ENCODE measurements at regions not wholly inside any gene's neighbourhood (a gene's known extent, or its start where the extent isn't known, plus 50 kb on each side); places are given as distances from the start of the nearest gene placed in this dataset.

DNA sequence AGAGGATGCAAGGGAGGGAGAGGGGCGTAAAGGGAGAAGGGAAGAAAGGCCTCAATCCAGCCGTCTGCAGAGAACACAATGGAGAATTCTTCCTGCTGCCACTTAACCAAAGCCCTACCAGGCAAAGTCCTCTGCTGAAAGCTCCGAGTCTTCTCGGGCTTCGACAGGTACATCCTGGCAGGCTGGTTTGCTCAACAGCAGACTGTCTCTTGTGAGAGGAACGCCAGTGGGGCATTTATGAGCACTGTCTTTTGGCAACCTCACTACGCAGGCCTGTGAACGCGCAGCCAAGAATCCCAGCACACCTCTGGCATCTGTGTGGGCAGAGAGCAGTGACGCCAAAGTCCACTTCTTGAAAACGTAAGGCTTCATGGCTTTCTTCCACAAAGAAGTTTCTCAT lies 207.5 kb upstream of the FAM9B start:
- TF ChIP-seq, protein P1, sequence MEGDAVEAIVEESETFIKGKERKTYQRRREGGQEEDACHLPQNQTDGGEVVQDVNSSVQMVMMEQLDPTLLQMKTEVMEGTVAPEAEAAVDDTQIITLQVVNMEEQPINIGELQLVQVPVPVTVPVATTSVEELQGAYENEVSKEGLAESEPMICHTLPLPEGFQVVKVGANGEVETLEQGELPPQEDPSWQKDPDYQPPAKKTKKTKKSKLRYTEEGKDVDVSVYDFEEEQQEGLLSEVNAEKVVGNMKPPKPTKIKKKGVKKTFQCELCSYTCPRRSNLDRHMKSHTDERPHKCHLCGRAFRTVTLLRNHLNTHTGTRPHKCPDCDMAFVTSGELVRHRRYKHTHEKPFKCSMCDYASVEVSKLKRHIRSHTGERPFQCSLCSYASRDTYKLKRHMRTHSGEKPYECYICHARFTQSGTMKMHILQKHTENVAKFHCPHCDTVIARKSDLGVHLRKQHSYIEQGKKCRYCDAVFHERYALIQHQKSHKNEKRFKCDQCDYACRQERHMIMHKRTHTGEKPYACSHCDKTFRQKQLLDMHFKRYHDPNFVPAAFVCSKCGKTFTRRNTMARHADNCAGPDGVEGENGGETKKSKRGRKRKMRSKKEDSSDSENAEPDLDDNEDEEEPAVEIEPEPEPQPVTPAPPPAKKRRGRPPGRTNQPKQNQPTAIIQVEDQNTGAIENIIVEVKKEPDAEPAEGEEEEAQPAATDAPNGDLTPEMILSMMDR (IDR thresholded peaks at IDR 0.05), result no peak
- Histone ChIP-seq H3K27ac (no peak overlapping the region), H3K36me3 (no peaks in the 10 kb centered on the region), H3K27me3 (peaks cover 0 to 5% (median 0%) of the 10 kb centered on the region in 7 donors), H3K9me3 (no peaks in the 10 kb centered on the region), H3K4me1 (no peaks in the 10 kb centered on the region), H3K4me3 (no peak overlapping the region)
- WGBS, 2 donors, result 88 to 91% methylated on average over 11 of the region's 11 CpGs
- no peak for ATAC-seq
- DNase-seq, result no peak
- intact Hi-C loops (cut with DNase I), result no loop called here

DNA sequence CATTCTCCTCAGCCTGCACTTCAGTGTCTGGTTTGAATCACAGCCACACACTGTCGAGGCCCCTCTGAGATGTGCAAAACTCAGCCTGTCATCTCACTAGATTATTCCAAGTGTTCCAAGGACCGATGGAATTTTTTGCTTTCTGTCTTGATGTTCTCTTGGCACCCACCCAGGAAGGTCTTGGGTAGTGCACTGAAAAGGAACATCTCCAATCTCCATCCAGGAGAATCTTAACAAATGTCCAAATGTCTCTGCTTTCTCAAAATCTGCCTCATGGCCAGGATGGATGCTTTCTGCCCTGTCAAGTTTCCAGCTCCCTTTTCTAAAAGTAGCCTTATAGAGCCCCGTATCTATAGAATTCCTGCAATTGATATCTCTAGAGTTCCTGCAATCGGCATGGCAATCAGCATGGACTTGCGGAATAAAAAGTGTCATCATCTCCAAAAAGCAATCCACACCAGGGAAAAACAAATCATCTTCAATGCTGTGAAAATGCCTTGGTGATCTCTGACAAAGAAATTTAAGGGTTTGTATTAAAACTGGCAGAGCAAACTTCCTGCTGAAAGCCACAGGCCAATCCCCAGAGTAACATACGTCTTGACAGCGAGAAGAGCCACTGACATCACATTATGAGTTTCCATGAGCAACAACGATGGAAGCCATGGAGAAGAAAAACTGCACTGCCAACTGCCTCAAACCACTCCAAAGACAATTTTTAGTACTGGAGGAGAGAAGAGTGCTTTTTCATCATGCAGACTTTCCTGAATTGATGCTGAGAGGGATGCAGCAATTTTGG lies 215.3 kb upstream of the FAM9B start:
- TF ChIP-seq, protein P1 (IDR thresholded peaks at IDR 0.05), result no peak
- ATAC-seq, result no peak
- no peaks in the 10 kb centered on the region for H3K9me3 ChIP-seq
- H3K27me3 ChIP-seq, result peaks cover 0 to 26% (median 0%) of the 10 kb centered on the region in 7 donors
- intact Hi-C loops (cut with DNase I), result no loop called here
- WGBS, 2 donors, result 48 to 63% methylated on average over 8 of the region's 8 CpGs
- H3K4me3 ChIP-seq, result no peak overlapping the region
- no peaks in the 10 kb centered on the region for H3K4me1 ChIP-seq
- no peak overlapping the region for H3K27ac ChIP-seq
- no peaks in the 10 kb centered on the region for H3K36me3 ChIP-seq
- DNase-seq, result no peak

DNA sequence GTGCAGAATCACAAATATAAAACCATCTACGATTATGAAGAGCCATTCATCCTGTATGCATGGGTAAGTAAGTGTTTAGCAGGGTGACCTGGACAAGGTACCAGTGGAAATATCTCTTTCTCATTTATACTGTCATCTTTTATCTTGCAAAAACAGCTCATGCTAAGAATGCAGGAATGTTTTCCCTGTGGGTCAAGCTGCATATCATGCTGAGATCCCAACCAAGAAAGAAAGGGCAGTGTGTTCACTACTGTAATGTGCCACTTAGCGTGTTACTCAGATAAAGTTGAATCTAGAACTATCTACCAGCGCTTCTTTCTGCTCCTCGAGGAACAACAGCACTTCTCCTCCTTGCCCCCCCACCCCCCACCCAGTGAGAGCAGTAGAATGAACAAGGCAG lies 212.7 kb upstream of the TBL1X start:
- Histone ChIP-seq H3K27ac (no peak overlapping the region), H3K36me3 (no peaks in the 10 kb centered on the region), H3K9me3 (no peaks in the 10 kb centered on the region), H3K4me3 (no peak overlapping the region), H3K4me1 (no peaks in the 10 kb centered on the region), H3K27me3 (peaks cover 0 to 47% (median 0%) of the 10 kb centered on the region in 7 donors)
- no peak for ATAC-seq
- intact Hi-C loops (cut with DNase I), result no loop called here
- TF ChIP-seq, protein P1 (IDR thresholded peaks at IDR 0.05), result no peak
- 46 to 73% methylated on average over 4 of the region's 4 CpGs for WGBS, 2 donors
- no peak for DNase-seq

- no peaks in the 10 kb centered on the region for H3K36me3 ChIP-seq
- H3K27ac ChIP-seq, result no peak overlapping the region
- TF ChIP-seq, protein P1 (IDR thresholded peaks at IDR 0.05), result no peak
- 66 to 74% methylated on average over 2 of the region's 2 CpGs for WGBS, 2 donors
- intact Hi-C loops (cut with DNase I), result no loop called here
- DNase-seq (no peak), ATAC-seq (no peak)
- no peaks in the 10 kb centered on the region for H3K9me3 ChIP-seq
- no peaks in the 10 kb centered on the region for H3K4me1 ChIP-seq
- no peak overlapping the region for H3K4me3 ChIP-seq
- H3K27me3 ChIP-seq, result peaks cover 0 to 39% (median 0%) of the 10 kb centered on the region in 7 donors
Measured at GRCh38 chrX:9253211-9253610, 211.6 kb upstream of the TBL1X start.

Data from heart right ventricle (tissue), 16 donors.